ENCODE measurements at regions not wholly inside any gene's neighbourhood (a gene's known extent, or its start where the extent isn't known, plus 50 kb on each side); places are given as distances from the start of the nearest gene placed in this dataset.

GRCh38 chr9:126198854-126199253 is 127.8 kb upstream of the MVB12B start:
- TF ChIP-seq EZH2 (IDR thresholded peaks at IDR 0.05) (no peak), POLR2AphosphoS5 (IDR thresholded peaks at IDR 0.05; ENCODE audit: borderline replicate concordance, low read depth, low read length) (no peak)

Measured in SK-N-MC (cell line).